B cell (primary cell): ENCODE measurements at regions not wholly inside any gene's neighbourhood (a gene's known extent, or its start where the extent isn't known, plus 50 kb on each side); places are given as distances from the start of the nearest gene placed in this dataset.

Source experiments
- ATAC-seq: fragments of 200-7000 bp; cut with Tn5 transposase; one replicate; pipeline ENCODE4 v1.10.0; 2021; ENCODE audit warnings: low read depth, mild to moderate bottlenecking, moderate number of reproducible peaks, moderate library complexity
- CTCF ChIA-PET: fragments of 350-600 bp; sonication (Branson Sonifier 250); formaldehyde crosslinking; loops from one replicate; lab custom pipeline; 2021; ENCODE audit warnings: antibody characterized with exemption, inconsistent platforms; lab: Charles Lee
- POLR2A ChIA-PET: fragments of 350-600 bp; sonication (Branson Sonifier 250); formaldehyde crosslinking; loops from one replicate; lab custom pipeline; 2021; ENCODE audit warnings: antibody characterized with exemption; lab: Charles Lee
- DNase-seq: peaks from one replicate; pipeline ENCODE4 v3.0.0; 2013
- H2AFZ ChIP-seq: 2 replicates; pipeline ENCODE4 v1.6.1; 2012; ENCODE audit warnings: mild to moderate bottlenecking, low read depth, low read length; ENCODE audit not compliant: insufficient read depth, poor library complexity, severe bottlenecking
- H3K27ac ChIP-seq, 2 donors: 1 replicate in 1 of 2; 2 replicates in 1 of 2; pipeline ENCODE4 v1.5.1; 2012 to 2013; ENCODE audit warnings: low read length in 2 of 2, mild to moderate bottlenecking in 2 of 2, moderate library complexity in 1 of 2
- H3K27me3 ChIP-seq, 4 experiments: fragments of 200-600 bp in 1 of 4; sonication (generic) in 1 of 4; replicated peaks in 1 of 4; 1 replicate in 2 of 4; 2 replicates in 2 of 4; pipeline versions ENCODE4 v1.6.1 to v1.7.0; 2013 to 2016; ENCODE audit warnings: low read length in 3 of 4, mild to moderate bottlenecking in 2 of 4, mixed read lengths in 1 of 4, moderate library complexity in 1 of 4; ENCODE audit not compliant: insufficient read depth in 4 of 4, control insufficient read depth in 3 of 4; ENCODE audit errors: control extremely low read depth in 1 of 4
- H3K36me3 ChIP-seq, 2 experiments: replicated peaks in 1 of 2; 1 replicate in 1 of 2; 2 replicates in 1 of 2; pipeline versions ENCODE4 v1.6.1 to v1.7.1; 2013; ENCODE audit warnings: low read length in 1 of 2; ENCODE audit not compliant: insufficient read depth in 2 of 2, control insufficient read depth in 1 of 2; ENCODE audit errors: control extremely low read depth in 1 of 2, extremely low read depth in 1 of 2
- H3K4me1 ChIP-seq, 2 donors: fragments of 200-600 bp in 1 of 2; sonication (generic) in 1 of 2; 1 replicate in 1 of 2; 2 replicates in 1 of 2; pipeline versions ENCODE4 v1.5.1 to v1.6.1; 2013 to 2017; ENCODE audit warnings: low read length in 2 of 2; ENCODE audit not compliant: control insufficient read depth in 2 of 2, insufficient read depth in 2 of 2
- H3K4me2 ChIP-seq: replicated peaks from 2 replicates; pipeline ENCODE3; 2012; ENCODE audit warnings: mild to moderate bottlenecking, low read depth, low read length; ENCODE audit not compliant: poor library complexity, severe bottlenecking
- H3K4me3 ChIP-seq, 5 experiments: fragments of 200-600 bp in 1 of 5; sonication (generic) in 1 of 5; 1 replicate in 3 of 5; 2 replicates in 2 of 5; pipeline versions ENCODE4 v1.5.1 to v1.7.0; 2011 to 2016; ENCODE audit warnings: low read length in 4 of 5, mild to moderate bottlenecking in 4 of 5, low read depth in 2 of 5, control low read depth in 1 of 5, moderate library complexity in 1 of 5; ENCODE audit not compliant: insufficient read depth in 1 of 5; ENCODE audit errors: control extremely low read depth in 1 of 5, extremely low read depth in 1 of 5
- H3K79me2 ChIP-seq: fragments of 200-600 bp; sonication (generic); one replicate; pipeline ENCODE4 v1.6.0; 2016; ENCODE audit warnings: low read length; ENCODE audit not compliant: control insufficient read depth, insufficient read depth
- H3K9ac ChIP-seq: fragments of 200-600 bp; sonication (generic); 2 replicates; pipeline ENCODE4 v1.6.1; 2017; ENCODE audit warnings: mild to moderate bottlenecking, low read length, moderate library complexity
- H3K9me3 ChIP-seq, 3 donors: one replicate each; pipeline versions ENCODE4 v1.6.1 to v1.7.1; 2013; ENCODE audit warnings: low read length in 2 of 3; ENCODE audit not compliant: control insufficient read depth in 2 of 3, insufficient read depth in 1 of 3; ENCODE audit errors: control extremely low read depth in 1 of 3
- H4K20me1 ChIP-seq: 2 replicates; pipeline ENCODE4 v1.6.0; 2012; ENCODE audit warnings: mild to moderate bottlenecking, low read length; ENCODE audit not compliant: insufficient read depth, control insufficient read depth, poor library complexity, severe bottlenecking
- H3K27ac Mint-ChIP-seq: one replicate; pipeline ENCODE4 v1.8.0; 2021; ENCODE audit warnings: mixed read lengths
- H3K27me3 Mint-ChIP-seq: one replicate; pipeline ENCODE4 v1.8.0; 2021; ENCODE audit warnings: mixed read lengths
- H3K4me1 Mint-ChIP-seq: one replicate; pipeline ENCODE4 v1.8.0; 2021; ENCODE audit warnings: mixed read lengths
- H3K4me3 Mint-ChIP-seq: one replicate; pipeline ENCODE4 v1.8.0; 2021; ENCODE audit warnings: mixed read lengths
- H3K9me3 Mint-ChIP-seq: one replicate; pipeline ENCODE4 v1.8.0; 2022; ENCODE audit warnings: mixed read lengths; ENCODE audit not compliant: insufficient read depth
- EZH2 ChIP-seq: IDR thresholded peaks from 2 replicates; pipeline ENCODE4 v1.6.1; 2012; ENCODE audit warnings: borderline replicate concordance, low read depth, mild to moderate bottlenecking, moderate library complexity, low read length; ENCODE audit not compliant: insufficient read depth, poor library complexity, severe bottlenecking
- WGBS: methylation state at CpG from one replicate; pipeline ENCODE4 v1.1.5; 2013; ENCODE audit warnings: missing lambda C conversion rate; ENCODE audit not compliant: insufficient coverage; 5-methylcytosine and 5-hydroxymethylcytosine counted together
- intact Hi-C: fragments of 100-400 bp; cut with micrococcal nuclease; formaldehyde crosslinking; loops from one replicate; pipeline ENCODE4 v1.10.0; 2022
- TF ChIP-seq, protein P1 (sequence below): fragments of 200-600 bp; IDR thresholded peaks from one replicate; pipeline ENCODE4 v1.8.0; 2022; ENCODE audit warnings: antibody characterized with exemption, mild to moderate bottlenecking

DNA sequence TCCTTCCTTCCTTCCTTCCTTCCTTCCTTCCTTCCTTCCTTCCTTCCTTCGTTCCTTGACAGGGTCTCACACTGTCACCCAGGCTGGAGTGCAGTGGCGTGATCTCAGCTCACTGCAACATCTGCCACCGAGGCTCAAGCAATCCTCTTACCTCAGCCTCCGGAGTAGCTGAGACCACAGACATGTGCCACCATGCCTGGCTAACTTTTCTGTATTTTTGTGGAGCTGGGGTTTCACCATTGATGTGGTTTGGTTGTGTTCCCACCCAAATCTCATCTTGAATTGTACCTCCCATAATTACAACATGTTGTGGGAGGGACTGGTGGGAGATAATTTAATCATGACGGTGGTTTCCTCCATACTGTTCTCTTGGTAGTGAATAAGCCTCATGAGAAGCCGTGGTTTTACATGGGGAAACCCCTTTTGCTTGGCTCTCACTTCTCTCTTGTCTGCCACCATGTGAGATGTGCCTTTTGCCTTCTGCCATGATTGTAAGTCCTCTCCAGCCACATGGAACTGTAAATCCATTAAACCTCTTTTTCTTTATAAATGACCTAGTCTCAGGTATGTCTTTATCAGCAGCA is 90.3 kb upstream of the MPHOSPH6 start:
- TF ChIP-seq EZH2: no peak
- TF ChIP-seq, protein P1, sequence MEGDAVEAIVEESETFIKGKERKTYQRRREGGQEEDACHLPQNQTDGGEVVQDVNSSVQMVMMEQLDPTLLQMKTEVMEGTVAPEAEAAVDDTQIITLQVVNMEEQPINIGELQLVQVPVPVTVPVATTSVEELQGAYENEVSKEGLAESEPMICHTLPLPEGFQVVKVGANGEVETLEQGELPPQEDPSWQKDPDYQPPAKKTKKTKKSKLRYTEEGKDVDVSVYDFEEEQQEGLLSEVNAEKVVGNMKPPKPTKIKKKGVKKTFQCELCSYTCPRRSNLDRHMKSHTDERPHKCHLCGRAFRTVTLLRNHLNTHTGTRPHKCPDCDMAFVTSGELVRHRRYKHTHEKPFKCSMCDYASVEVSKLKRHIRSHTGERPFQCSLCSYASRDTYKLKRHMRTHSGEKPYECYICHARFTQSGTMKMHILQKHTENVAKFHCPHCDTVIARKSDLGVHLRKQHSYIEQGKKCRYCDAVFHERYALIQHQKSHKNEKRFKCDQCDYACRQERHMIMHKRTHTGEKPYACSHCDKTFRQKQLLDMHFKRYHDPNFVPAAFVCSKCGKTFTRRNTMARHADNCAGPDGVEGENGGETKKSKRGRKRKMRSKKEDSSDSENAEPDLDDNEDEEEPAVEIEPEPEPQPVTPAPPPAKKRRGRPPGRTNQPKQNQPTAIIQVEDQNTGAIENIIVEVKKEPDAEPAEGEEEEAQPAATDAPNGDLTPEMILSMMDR: no peak
- Histone ChIP-seq H3K4me3 (no peak overlapping the region), H3K4me2 (no peak overlapping the region), H3K4me1 (no peaks in the 10 kb centered on the region), H3K27ac (no peak overlapping the region), H4K20me1 (no peaks in the 10 kb centered on the region), H3K9ac (no peak overlapping the region), H3K36me3 (no peaks in the 10 kb centered on the region), H3K79me2 (no peaks in the 10 kb centered on the region), H3K27me3 (peaks cover 0 to 5% (median 2%) of the 10 kb centered on the region in 4 experiments), H2AFZ (no peak overlapping the region), H3K9me3 (peaks cover 3 to 11% (median 3%) of the 10 kb centered on the region in 3 donors)
- H3K9me3 Mint-ChIP-seq: peaks cover 8% of the 10 kb centered on the region
- DNase-seq: no peak
- intact Hi-C loops: no loop called here
- ChIA-PET CTCF (no interaction called here), POLR2A (no interaction called here)
- H3K4me3 Mint-ChIP-seq: no peak overlapping the region
- H3K4me1 Mint-ChIP-seq: no peaks in the 10 kb centered on the region
- WGBS: 50% methylated on average over 2 of the region's 6 CpGs
- ATAC-seq: no peak
- peaks cover 23% of the 10 kb centered on the region for H3K27me3 Mint-ChIP-seq
- H3K27ac Mint-ChIP-seq: no peak overlapping the region

DNA sequence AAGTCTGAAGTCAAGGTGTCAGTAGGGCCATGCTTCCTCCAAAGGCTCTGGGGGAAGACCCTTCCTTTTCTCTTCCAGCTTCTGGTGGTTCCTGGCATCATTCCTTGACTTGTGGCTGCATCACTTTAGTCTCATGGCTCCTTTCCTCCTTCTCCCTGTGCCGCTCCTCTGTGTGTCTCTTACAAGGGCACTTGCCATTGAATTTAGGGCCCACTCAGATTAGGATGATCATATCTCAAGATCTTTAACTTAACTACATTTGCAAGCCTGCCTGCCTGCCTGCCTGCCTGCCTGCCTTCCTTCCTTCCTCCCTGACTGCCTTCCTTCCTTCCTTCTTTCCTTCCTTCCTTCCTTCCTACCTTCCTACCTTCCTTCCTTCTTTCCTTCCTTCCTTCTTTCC is 89.7 kb upstream of the MPHOSPH6 start:
- H3K9me3 Mint-ChIP-seq: peaks cover 8% of the 10 kb centered on the region
- no peak overlapping the region for H2AFZ ChIP-seq
- DNase-seq (no peak), ATAC-seq (no peak)
- no peak overlapping the region for H3K4me3 Mint-ChIP-seq
- H3K4me3 ChIP-seq: no peak overlapping the region
- peaks cover 0 to 5% (median 2%) of the 10 kb centered on the region in 4 experiments for H3K27me3 ChIP-seq
- no peak overlapping the region for H3K27ac ChIP-seq
- no peak overlapping the region for H3K4me2 ChIP-seq
- no peaks in the 10 kb centered on the region for H3K4me1 Mint-ChIP-seq
- H4K20me1 ChIP-seq: no peaks in the 10 kb centered on the region
- H3K79me2 ChIP-seq: no peaks in the 10 kb centered on the region
- ChIA-PET POLR2A (no interaction called here), CTCF (no interaction called here)
- no peak overlapping the region for H3K27ac Mint-ChIP-seq
- WGBS: 88% methylated on average over 1 of the region's 1 CpG
- H3K9me3 ChIP-seq: peaks cover 3 to 11% (median 3%) of the 10 kb centered on the region in 3 donors
- no peak overlapping the region for H3K9ac ChIP-seq
- H3K27me3 Mint-ChIP-seq: peaks cover 27% of the 10 kb centered on the region
- H3K36me3 ChIP-seq: no peaks in the 10 kb centered on the region
- no peaks in the 10 kb centered on the region for H3K4me1 ChIP-seq
- intact Hi-C loops: no loop called here
- TF ChIP-seq EZH2: no peak
- TF ChIP-seq, protein P1: no peak
